ENCODE measurements at regions not wholly inside any gene's neighbourhood (a gene's known extent, or its start where the extent isn't known, plus 50 kb on each side); places are given as distances from the start of the nearest gene placed in this dataset.

- no peak for DNase-seq (ENCODE audit: low read depth)
- no peak overlapping the region for H3K4me3 ChIP-seq (replicated peaks; ENCODE audit: low read depth, low read length)
- TF ChIP-seq CTCF (IDR thresholded peaks at IDR 0.05; ENCODE audit: low read length, missing control alignments): no peak
These were observed 1643.0 kb upstream of the CDH6 start for GRCh38 chr5:29550523-29550922.

- H3K4me3 ChIP-seq (replicated peaks; ENCODE audit: low read depth, low read length): no peak overlapping the region
- no peak for DNase-seq (ENCODE audit: low read depth)
- TF ChIP-seq CTCF (IDR thresholded peaks at IDR 0.05; ENCODE audit: low read length, missing control alignments): no peak
These were observed 1645.2 kb upstream of the CDH6 start for GRCh38 chr5:29548262-29548661.

GRCh38 chr5:29547236-29547865, 1646.1 kb upstream of the CDH6 start:
- no peak overlapping the region for H3K4me3 ChIP-seq (replicated peaks; ENCODE audit: low read depth, low read length)
- no peak for TF ChIP-seq CTCF (IDR thresholded peaks at IDR 0.05; ENCODE audit: low read length, missing control alignments)
- no peak for DNase-seq (ENCODE audit: low read depth)

- no peak overlapping the region for H3K4me3 ChIP-seq (replicated peaks; ENCODE audit: low read depth, low read length)
- no peak for DNase-seq (ENCODE audit: low read depth)
- no peak for TF ChIP-seq CTCF (IDR thresholded peaks at IDR 0.05; ENCODE audit: low read length, missing control alignments)
These were observed 1650.0 kb upstream of the CDH6 start for GRCh38 chr5:29543501-29543900.

GRCh38 chr5:29524227-29524626, 1669.3 kb upstream of the CDH6 start:
- TF ChIP-seq CTCF (IDR thresholded peaks at IDR 0.05; ENCODE audit: low read length, missing control alignments): no peak
- DNase-seq (ENCODE audit: low read depth): no peak
- no peak overlapping the region for H3K4me3 ChIP-seq (replicated peaks; ENCODE audit: low read depth, low read length)

GRCh38 chr5:29518176-29518575, 1675.3 kb upstream of the CDH6 start:
- no peak for DNase-seq (ENCODE audit: low read depth)
- H3K4me3 ChIP-seq (replicated peaks; ENCODE audit: low read depth, low read length): no peak overlapping the region
- no peak for TF ChIP-seq CTCF (IDR thresholded peaks at IDR 0.05; ENCODE audit: low read length, missing control alignments)

GRCh38 chr5:29516224-29516623, 1677.3 kb upstream of the CDH6 start:
- no peak overlapping the region for H3K4me3 ChIP-seq (replicated peaks; ENCODE audit: low read depth, low read length)
- TF ChIP-seq CTCF (IDR thresholded peaks at IDR 0.05; ENCODE audit: low read length, missing control alignments): no peak
- DNase-seq (ENCODE audit: low read depth): no peak

All from fibroblast of pulmonary artery (primary cell).